GM21360 (cell line): ENCODE measurements at regions not wholly inside any gene's neighbourhood (a gene's known extent, or its start where the extent isn't known, plus 50 kb on each side); places are given as distances from the start of the nearest gene placed in this dataset.

Experiments
- ATAC-seq: cut with Tn5 transposase; IDR thresholded peaks from one replicate; pipeline ENCODE4 v1.9.1; 2021; ENCODE audit warnings: mild to moderate bottlenecking, moderate library complexity; ENCODE audit not compliant: unreplicated experiment

GRCh38 chr6:159100395-159101182, 55.8 kb upstream of the TAGAP start:
- ATAC-seq, result no peak

GRCh38 chr6:159099961-159100360, 55.2 kb upstream of the TAGAP start:
- no peak for ATAC-seq

- no peak for ATAC-seq
These were observed 54.5 kb upstream of the TAGAP start for GRCh38 chr6:159099276-159099675.

- ATAC-seq, result no peak
These were observed 53.9 kb upstream of the TAGAP start for GRCh38 chr6:159098636-159099106.

- no peak for ATAC-seq
These were observed 52.5 kb upstream of the TAGAP start for GRCh38 chr6:159097256-159097655.

GRCh38 chr6:159095616-159096015, 50.8 kb upstream of the TAGAP start:
- no peak for ATAC-seq

- peak; percentile 62 for ATAC-seq
These were observed 49.9 kb upstream of the TAGAP start for GRCh38 chr6:159094444-159095252.
